GM18858 (cell line): ENCODE measurements at regions not wholly inside any gene's neighbourhood (a gene's known extent, or its start where the extent isn't known, plus 50 kb on each side); places are given as distances from the start of the nearest gene placed in this dataset.
A peak's percentile ranks its signal among the peaks of the same experiment; 100 is the strongest.
"Not testable (repeated sequence)": the region's sequence is repeated elsewhere in the genome, so short reads cannot be mapped to it uniquely, and the experiment has no call there.

Source experiments
- ATAC-seq: cut with Tn5 transposase; IDR thresholded peaks from one replicate; pipeline ENCODE4 v1.9.1; 2021; ENCODE audit not compliant: unreplicated experiment

DNA sequence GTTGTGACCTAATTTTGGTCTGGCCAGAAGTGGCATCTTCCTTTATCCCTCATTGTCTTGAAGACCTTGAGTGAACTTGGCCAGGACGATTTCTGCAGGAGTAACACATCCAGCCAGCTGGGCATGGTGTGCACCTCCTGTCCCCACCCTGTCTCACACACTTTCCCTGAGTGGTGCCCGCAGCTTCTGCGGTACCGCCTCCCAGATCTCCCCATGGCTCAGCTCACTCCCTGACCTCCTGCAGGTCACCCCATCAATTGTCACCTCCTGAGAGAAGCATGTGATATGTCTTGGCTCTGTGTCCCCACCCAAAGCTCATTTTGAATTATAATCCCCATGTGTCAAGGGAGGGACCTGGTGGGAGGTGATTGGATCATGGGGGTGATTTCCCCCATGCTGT is 50.2 kb upstream of the TP53I11 start:
- no peak for ATAC-seq

DNA sequence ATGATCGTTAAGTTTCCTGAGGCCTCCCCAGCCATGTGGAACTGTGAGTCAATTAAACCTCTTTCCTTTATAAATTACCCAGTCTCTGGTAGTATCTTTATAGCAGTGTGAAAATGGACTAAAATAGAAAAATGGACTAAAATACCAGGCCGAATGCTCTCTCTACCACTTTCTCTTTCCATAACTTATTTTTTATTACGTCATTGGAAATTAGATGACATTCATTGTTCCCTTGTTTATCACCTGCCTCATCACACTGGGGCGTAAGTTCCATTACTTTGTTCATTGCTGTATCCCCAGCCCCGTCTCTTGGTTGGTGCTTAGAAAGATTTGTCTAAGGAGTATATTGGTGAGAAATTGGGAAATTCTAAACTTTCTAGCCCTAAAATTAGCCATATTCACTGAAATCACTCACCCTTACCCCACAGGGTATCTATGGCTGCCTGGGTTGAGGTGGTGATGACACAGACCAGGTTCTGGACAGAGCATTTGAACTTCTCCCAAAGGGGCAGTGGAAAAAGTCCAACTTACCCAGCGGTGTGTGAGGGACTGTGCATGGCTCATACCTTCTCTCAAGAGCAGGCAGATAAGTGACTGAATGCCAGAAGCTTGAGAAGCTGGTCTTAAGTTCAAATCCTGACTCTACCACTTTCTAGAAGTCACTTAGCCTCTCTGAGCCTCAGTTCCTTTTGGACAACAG is 50.9 kb upstream of the TP53I11 start:
- no peak for ATAC-seq

DNA sequence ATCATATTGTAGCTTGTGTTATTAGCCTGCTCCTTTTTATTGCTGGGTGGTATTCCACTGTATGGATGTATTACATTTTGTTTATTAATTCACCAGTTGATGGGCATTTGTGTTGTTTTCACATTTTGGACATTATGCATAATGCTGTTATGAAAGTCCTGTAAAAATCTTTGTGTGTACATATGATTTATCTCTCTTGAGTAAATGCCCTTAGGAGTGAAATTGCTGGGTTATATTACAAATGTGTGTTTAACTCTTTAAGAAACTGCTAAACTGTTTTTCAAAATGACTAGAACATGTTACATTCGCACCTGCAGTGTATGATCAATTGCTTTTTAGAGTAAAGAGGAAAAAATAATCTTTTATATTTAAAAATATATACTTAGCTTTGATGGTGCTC is 54.4 kb upstream of the TP53I11 start:
- ATAC-seq, result no peak

DNA sequence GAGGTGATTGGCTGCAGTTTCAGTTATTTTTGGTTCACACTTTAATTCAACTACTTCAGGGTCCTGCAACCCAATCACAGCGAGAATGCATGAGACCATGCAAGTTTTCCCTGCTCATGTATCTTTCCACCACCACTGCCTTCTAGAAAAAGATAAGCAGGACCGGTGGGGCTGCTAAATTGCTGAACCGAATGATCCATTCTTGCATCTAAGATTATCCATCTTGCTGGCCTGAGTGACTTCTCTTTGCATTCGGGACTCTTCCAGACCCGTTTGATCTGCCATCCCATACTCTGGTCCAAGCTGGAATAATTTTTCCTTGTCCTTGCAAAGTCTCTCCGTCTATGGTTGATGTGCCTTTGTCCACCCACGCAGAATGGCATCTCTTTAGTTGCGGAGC is 56.3 kb upstream of the TP53I11 start:
- ATAC-seq, result no peak

DNA sequence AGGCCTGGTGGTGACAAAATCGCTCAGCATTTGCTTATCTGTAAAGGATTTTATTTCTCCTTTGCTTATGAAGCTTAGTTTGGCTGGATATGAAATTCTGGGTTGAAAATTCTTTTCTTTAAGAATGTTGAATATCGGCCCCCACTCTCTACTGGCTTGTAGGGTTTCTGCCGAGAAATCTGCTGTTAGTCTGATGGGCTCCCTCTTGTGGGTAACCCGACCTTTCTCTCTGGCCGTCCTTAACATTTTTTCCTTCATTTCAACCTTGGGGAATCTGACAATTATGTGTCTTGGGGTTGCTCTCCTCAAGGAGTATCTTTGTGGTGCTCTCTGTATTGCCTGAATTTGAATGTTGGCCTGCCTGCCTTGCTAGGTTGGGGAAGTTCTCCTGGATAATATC is 65.3 kb upstream of the TP53I11 start:
- ATAC-seq, result not testable (repeated sequence)

DNA sequence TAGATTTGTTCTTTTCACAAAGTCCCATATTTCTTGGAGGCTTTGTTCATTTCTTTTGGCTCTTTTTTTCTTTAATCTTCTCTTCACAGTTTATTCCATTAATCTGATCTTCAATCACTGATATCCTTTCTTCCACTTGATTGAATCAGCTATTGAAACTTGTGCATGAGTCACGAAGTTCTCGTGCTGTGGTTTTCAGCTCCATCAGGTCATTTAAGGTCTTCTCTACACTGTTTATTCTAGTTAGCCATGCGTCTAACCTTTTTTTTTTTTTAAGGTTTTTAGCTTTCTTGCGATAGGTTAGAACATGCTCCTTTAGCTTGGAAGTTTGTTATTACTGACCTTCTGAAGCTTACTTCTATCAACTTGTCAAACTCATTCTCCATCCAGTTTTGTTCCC is 65.8 kb upstream of the TP53I11 start:
- not testable (repeated sequence) for ATAC-seq

DNA sequence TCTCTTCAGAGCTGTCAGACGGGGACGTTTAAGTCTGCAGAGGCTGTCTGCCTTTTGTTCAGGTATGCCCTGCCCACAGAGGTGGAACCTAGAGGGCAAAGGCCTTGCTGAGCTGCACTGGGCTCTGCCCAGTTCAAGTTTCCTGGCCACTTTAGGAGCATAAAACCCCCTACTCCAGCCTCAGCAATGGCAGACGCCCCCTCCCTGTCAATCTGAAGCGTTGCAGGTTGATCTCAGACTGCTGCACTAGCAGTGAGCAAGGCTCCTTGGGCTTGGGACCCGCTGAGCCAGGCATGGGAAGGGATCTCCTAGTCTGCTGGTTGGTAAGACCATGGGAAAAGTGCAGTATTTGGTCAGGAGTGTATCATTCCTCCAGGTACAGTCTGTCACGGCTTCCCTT is 66.6 kb upstream of the TP53I11 start:
- ATAC-seq, result no peak

DNA sequence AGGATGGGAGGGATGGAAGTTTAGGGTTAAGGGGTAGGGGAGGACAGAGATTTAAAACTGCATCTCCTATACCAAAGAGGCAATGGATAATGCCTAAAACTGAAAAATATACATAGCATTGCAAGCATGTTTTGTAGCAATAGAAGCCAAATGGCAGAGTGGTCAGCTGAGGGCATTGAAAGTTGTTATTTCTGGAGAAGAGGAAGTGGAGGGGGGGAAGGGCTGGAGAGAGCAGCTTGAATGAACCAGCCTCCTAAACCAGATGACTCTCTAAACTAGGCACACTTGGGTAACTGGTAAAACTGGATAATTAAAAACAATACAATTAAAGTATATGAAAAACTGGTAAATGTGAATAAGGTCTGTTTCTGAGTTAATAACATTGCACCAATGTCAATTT is 70.3 kb upstream of the TP53I11 start:
- ATAC-seq, result no peak

DNA sequence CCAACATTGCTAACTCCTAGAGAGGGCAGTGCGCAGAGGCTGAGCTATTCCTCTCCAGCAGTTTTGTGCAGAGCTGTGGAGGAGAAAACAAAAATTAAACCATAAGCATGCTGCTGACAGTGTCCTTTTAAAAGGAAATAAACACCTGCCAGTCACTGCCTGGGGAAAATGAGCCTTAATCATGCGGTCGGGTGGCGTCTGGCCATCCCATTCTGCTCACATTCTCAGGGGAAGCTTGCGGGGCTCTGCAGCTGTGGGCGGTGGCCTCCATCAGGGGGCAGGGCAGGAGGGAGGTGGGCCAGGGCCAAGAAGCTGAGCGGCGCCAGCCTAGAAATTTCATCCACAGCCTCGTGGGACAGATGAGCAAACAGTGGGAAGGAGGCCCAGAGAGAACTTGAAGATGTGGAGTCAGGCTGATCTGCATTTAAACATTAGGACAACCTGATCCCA is 71.0 kb upstream of the TP53I11 start:
- ATAC-seq, result no peak

DNA sequence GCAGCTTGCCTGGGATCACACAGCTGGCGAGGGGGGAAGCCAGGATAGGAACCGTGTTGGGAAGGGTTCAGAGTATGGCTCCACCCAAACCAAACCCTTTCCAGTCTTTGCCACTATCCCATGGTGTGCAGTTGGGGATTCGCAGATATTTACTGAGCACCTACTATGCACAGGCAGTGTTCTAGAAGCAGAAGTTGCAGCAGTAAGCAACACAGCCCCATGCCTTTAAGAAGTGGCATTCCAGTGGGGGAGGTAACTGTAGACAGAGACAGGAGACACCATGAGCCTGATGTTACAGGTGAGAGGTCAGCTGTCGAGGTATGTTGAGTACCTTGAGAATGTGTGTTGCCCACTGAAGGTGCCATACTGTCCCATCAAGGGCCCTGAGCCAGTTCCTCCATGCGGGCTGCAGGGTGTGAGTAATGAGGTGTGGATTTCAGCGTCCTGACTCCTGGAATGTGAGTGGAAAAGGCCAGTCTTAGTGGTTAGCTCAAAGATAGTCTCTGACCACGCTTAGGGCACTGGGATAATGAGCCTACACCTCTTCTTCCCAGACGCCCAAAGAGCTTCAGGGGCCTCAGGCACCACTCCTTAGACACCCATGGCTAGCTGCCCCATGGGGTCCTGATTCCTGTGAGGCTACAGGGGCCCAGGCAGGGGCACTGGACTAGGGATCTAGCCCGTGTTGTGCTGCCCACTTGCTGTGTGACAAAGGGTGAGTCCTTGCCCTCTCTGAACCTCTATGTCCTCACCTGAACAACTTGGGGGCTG is 71.8 kb upstream of the TP53I11 start:
- no peak for ATAC-seq

DNA sequence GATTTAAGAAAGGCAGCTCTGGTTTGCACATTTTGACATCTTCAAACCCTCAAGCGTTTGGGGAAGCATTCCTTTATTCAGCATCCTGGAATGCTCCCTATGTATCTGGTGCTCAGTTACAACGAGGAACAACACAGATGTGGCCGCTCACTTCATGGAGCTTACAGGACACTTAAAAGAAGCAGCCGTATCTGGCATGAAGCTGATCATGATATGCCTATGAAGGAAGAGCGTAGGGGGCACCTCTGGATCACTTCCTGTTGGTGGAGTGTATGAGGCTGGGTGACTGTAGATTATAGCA is 72.3 kb upstream of the TP53I11 start:
- ATAC-seq, result no peak

DNA sequence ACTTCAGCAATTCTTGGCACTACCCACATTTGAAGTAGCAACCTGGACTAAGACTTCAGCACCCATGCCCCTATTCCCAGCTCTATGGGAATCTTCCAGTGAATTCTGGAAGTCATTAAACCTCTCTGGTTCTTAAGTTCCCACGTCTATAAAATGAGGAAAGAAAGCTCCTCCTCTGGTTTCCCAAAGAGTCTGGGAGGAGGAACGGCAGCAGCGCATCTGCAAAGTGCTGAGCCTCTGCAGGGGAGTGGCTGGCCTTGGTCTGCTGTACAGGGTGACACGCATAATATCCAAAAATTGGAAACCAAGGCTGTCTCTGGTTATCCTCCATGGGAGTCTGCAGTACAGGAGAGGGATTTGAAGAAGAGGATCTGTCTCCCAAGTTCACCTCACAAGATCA is 73.6 kb upstream of the TP53I11 start:
- ATAC-seq, result no peak

DNA sequence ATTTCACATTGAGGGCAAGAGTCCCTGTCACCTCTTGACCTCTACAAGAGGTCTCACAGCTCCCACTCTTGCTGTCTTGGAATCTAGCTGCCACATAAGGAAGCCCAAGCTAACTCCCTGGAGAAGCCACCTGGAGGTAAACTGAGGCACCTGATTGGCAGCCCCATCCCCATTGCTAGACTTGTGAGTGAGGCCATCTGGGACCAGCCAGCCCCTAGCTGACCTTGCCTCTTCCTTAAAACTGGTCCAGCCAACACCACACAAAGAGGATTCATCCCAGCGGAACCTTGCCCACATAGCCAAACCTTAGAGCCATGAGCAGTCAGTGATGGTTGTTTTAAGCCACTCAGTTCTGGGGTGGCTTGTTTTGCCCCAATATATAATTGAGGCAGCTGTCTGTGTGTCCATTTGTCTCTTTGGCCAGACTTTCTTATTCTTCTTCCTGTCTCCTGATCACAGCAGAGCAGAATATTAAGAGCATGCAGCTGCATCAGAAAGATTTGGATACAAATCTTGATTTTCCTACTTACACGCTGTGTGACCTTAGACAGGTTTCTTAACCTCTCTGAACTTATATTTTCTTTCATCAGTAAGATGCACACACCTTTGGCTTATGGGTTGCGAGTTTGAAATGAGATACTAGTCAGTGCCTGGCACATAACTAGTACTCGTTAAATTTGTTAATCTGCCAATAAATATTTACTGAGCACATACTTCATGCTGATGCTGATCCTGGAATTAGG is 74.3 kb upstream of the TP53I11 start:
- no peak for ATAC-seq

DNA sequence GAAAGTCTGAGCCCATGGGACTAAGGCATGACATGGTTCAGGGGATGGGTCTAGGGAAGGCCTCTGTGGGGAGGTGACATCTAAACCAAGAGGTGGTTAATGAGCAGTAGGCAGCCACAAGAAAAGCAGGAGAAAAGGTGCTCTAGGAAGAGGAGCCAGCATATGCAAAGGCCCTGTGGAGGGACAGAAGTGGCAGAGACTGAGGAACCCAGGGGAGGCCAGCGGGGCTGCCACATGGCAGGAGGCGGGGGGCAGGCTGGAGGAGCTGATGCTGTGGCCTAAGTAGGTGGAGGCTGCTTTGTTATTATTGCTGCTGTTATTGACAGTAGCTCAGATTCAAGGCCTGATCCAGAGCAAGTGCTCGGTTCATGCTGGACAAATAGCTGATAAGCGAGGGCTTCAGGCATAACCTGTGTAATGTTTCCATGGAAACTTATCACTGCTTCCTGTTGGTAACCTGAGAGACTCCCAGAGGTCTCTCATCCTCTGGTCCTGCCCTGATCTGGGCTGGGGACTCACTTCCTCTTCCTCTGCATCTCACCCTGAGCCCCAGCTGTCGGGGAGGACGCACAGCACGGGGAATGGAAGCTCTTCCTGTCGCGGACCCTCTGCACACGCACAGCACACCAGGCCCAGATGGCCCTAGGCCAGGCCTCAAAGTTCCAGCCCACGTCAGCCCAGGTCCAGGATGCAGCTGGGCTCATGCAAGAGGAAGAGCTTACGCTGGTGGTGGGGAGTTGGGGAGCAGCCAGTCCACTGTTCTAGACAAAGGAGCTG is 75.2 kb upstream of the TP53I11 start:
- peak; percentile 42 for ATAC-seq

DNA sequence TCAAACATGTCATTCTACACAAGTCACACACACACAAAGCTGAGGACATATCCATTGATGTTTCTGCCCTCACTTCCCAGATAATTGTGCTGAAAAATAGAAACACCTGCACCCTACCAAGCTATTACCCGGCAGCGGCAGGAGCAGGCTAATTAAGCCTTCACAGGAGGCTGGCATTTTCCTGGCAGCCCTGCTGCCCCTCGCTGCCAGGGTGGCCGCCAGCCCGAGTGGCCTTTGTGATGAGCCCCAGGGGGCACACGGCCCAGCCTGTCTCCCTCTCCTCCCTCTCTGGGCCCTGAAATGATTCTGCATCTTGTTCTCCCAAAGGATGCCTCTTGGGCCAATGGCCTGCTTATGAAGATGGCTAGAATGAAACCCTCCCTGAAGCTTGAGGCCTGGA is 76.2 kb upstream of the TP53I11 start:
- ATAC-seq, result no peak

DNA sequence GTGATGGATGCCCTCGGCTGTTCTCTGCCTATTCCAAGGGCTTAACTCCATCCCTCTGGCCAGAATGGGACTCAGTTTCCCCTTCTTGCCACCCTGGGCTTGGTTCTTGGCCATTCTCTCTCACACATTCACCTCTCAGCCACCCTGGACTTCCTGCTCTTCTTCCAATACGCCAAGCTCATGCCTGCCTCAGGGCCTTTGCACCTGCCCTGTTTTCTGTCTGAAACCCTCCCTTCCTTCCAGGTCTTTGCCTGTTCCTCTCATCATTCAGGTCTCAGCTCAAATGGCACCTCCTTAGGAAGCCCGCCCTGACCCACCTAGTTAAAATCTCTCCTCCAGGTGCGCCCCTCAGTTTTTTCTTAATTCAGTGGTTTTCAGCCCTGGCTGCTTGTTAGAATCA is 76.6 kb upstream of the TP53I11 start:
- ATAC-seq, result no peak

DNA sequence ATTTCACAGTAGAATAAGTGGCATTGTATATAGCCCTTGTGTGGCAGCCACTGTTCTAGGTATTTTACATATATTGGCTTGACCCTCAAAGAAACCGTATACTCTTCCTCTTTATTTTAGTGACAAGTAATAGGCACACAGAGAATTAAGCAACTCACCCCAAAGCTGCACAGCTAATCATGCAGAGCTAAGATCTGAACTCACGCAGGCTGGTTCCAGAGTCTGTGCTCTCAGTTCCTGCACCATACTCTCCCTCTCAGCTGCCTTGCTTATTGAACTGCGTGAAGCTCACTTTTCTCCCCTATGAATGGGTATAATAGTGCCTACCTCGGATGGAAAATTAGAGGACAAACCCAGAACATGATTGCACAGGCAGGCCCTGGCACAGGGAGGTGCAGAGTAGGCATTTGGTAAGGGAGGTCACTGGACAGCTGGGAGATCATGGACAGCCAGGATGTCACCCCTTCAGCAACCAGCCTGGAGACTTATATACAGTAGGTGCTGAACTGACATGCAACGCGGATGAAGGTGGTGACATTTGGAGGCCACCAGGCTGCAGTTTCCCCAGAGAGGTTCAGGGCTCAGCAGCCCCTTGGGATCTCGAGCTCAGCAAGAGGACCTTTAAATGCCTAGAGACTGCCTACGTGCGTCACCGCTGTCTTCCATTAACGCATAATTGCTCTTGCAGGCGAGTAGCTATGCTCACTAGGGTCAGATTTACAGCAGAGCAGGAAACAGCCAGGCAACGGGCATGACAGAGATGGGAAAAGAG is 78.4 kb upstream of the TP53I11 start:
- ATAC-seq, result no peak

DNA sequence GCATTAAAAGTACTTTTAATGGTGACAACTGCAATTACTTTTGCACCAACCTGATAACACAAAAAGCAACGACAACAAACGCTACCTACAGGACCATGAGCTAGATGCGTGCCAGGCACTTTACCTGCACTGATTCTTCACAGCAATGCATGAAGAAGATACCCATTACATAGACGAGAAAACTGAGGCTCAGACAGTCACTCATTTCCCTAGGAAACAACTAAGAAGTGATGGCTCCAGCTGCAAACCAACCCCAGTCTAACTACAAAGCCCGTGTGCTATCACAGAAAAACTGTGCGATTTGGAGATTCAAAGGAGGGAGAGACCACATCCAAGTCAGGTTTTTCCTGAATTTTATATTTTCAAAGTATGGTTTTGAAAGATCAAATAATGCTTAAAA is 80.1 kb upstream of the TP53I11 start:
- no peak for ATAC-seq

DNA sequence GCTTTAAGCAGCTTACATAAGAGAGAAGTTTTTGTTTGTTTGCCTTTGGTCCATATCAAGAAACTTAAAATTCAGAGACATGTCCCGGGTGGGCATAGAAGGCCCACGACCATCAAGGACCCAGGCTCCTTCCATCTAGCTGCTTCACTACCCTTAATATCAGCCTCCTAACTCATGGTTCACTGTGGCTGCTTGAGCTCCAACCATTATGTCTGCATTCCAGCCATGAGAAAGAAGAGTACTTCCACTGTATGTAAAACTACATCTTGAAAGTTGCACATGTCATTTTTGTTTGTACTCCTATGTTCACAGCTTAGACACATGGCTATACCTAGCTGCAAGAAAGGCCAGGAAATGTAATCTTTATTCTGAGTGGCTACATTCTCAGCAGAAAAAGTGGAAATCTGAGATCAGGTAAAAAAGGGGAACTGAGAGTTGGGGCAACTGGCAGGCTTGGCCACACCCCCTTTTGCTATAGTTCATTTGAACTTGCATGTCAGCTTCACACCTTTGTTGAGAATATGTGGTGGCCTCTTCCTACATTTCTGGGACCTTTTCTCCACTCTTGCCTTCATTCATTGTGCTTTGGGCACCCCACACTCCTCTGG is 81.3 kb upstream of the TP53I11 start:
- peak; percentile 96 for ATAC-seq

DNA sequence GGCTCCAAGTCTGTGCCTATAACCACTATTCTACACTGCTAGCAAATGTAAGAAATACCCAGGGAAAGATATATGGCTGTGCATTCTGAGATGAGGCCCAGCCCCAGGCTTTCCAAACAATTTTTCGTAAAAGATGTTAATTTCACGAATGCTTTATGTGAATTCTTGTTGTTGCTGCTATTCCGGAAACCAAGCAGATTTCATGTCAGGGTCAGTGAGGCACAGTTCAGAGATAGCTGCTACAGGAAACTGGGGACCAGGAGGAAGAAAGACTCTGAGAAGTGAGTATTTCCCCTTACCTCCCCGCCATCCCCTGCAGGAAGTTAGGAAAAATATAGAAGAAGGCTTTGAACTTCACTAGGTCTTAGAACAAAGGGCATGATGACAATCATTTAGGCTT is 84.7 kb upstream of the TP53I11 start:
- no peak for ATAC-seq
